ENCODE measurements at regions not wholly inside any gene's neighbourhood (a gene's known extent, or its start where the extent isn't known, plus 50 kb on each side); places are given as distances from the start of the nearest gene placed in this dataset.

DNA sequence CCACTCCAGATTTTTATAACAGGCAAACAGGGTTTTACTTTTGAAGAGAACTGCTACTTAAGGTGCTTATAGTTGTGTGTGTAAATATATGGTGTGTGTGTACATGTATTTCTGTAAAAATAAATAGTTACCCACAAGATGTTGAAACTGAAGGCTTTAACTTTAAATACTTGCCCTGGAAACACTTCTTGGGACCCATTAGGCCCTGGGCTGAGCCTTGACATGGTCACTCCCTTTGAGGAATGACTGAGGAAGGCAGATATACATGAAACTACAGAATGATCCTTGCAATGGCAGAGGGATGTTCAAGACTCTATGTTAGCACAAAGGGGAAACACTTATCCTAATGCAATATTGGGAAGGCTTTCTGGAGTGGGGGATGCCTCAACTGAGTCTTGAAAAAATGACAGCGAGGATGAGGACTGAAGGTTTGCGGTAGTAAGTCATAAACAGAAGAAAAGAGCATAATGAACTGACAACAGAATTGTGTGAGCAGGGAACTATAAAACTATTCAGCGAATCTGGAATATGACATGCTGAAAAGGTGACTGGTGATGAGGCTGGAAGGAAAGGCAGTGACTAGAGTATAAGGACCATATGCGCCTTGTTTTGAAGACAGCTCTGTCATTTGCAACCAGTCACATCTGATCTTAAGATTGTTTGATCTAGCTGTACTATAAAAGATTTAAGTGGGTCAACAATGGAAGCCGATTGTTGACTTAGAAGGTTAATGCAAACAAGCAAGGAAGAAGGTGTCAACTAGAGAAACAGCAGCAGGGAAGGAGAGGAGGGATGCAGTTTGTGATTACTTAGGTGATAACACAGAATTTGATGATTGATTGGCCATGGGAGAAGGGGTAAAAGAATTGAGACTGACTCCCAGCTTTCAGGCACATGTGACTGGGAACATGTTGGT is 64.4 kb upstream of the COL21A1 start:
- TF ChIP-seq, protein P1, sequence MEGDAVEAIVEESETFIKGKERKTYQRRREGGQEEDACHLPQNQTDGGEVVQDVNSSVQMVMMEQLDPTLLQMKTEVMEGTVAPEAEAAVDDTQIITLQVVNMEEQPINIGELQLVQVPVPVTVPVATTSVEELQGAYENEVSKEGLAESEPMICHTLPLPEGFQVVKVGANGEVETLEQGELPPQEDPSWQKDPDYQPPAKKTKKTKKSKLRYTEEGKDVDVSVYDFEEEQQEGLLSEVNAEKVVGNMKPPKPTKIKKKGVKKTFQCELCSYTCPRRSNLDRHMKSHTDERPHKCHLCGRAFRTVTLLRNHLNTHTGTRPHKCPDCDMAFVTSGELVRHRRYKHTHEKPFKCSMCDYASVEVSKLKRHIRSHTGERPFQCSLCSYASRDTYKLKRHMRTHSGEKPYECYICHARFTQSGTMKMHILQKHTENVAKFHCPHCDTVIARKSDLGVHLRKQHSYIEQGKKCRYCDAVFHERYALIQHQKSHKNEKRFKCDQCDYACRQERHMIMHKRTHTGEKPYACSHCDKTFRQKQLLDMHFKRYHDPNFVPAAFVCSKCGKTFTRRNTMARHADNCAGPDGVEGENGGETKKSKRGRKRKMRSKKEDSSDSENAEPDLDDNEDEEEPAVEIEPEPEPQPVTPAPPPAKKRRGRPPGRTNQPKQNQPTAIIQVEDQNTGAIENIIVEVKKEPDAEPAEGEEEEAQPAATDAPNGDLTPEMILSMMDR (IDR thresholded peaks at IDR 0.05) = no peak
- TF ChIP-seq POLR2AphosphoS5 (IDR thresholded peaks at IDR 0.05) = no peak

Data from stomach (tissue), 4 donors.